ENCODE measurements at regions not wholly inside any gene's neighbourhood (a gene's known extent, or its start where the extent isn't known, plus 50 kb on each side); places are given as distances from the start of the nearest gene placed in this dataset.

GRCh38 chr5:3122985-3123762 is 371.7 kb upstream of the IRX2 start:
- intact Hi-C loops (cut with micrococcal nuclease; ENCODE audit: unreplicated experiment): no loop called here

GRCh38 chr5:3122216-3122615 is 370.7 kb upstream of the IRX2 start:
- Histone ChIP-seq H3F3A (ENCODE audit: insufficient read depth, low read depth) (no peaks in the 10 kb centered on the region), H3K9me3 (ENCODE audit: insufficient read depth, low read depth) (no peaks in the 10 kb centered on the region), H4K20me1 (ENCODE audit: insufficient read depth) (no peaks in the 10 kb centered on the region), H3K4me1 (replicated peaks; ENCODE audit: insufficient read depth) (no peaks in the 10 kb centered on the region), H3K27me3 (ENCODE audit: insufficient read depth, low read depth) (peaks cover 82% of the 10 kb centered on the region), H3K79me2 (ENCODE audit: low read depth) (no peaks in the 10 kb centered on the region), H3K4me2 (no peak overlapping the region), H3K9me2 (ENCODE audit: insufficient read depth) (no peaks in the 10 kb centered on the region), H3K4me3 (no peak overlapping the region), H3K27ac (no peak overlapping the region), H2AFZ (no peak overlapping the region), H3K36me3 (ENCODE audit: low read depth) (no peaks in the 10 kb centered on the region)
- no peak for DNase-seq
- BruUV-seq (replicated peaks): no TSS peak
- TF ChIP-seq EZH2 (IDR thresholded peaks at IDR 0.05; ENCODE audit: low read depth) (no peak), CTCF (conservative IDR thresholded peaks at IDR 0.05) (no peak)
- ChIA-PET CTCF (no interaction called here), POLR2A (ENCODE audit: unreplicated experiment) (no interaction called here)
- intact Hi-C loops (cut with micrococcal nuclease; ENCODE audit: unreplicated experiment): no loop called here

More at GRCh38 chr5:3122985-3123762, 371.7 kb upstream of the IRX2 start:
- Histone ChIP-seq H3K4me2 (no peak overlapping the region), H3F3A (ENCODE audit: insufficient read depth, low read depth) (no peaks in the 10 kb centered on the region), H3K4me1 (replicated peaks; ENCODE audit: insufficient read depth) (no peaks in the 10 kb centered on the region), H2AFZ (no peak overlapping the region), H4K20me1 (ENCODE audit: insufficient read depth) (no peaks in the 10 kb centered on the region), H3K4me3 (no peak overlapping the region), H3K9me2 (ENCODE audit: insufficient read depth) (no peaks in the 10 kb centered on the region), H3K79me2 (ENCODE audit: low read depth) (no peaks in the 10 kb centered on the region), H3K9me3 (ENCODE audit: insufficient read depth, low read depth) (no peaks in the 10 kb centered on the region), H3K36me3 (ENCODE audit: low read depth) (no peaks in the 10 kb centered on the region), H3K27ac (no peak overlapping the region), H3K27me3 (ENCODE audit: insufficient read depth, low read depth) (peaks cover 82% of the 10 kb centered on the region)
- ChIA-PET POLR2A (ENCODE audit: unreplicated experiment) (no interaction called here), CTCF (no interaction called here)
- no peak for DNase-seq
- BruUV-seq (replicated peaks): no TSS peak
- TF ChIP-seq CTCF (conservative IDR thresholded peaks at IDR 0.05) (no peak), EZH2 (IDR thresholded peaks at IDR 0.05; ENCODE audit: low read depth) (no peak)

- Histone ChIP-seq H3K79me2 (ENCODE audit: low read depth) (no peaks in the 10 kb centered on the region), H4K20me1 (ENCODE audit: insufficient read depth) (no peaks in the 10 kb centered on the region), H3K36me3 (ENCODE audit: low read depth) (no peaks in the 10 kb centered on the region), H3K9me3 (ENCODE audit: insufficient read depth, low read depth) (no peaks in the 10 kb centered on the region), H3K9me2 (ENCODE audit: insufficient read depth) (no peaks in the 10 kb centered on the region), H3K4me3 (no peak overlapping the region), H3K27me3 (ENCODE audit: insufficient read depth, low read depth) (peaks cover 83% of the 10 kb centered on the region), H2AFZ (no peak overlapping the region), H3K4me1 (replicated peaks; ENCODE audit: insufficient read depth) (no peaks in the 10 kb centered on the region), H3K27ac (no peak overlapping the region), H3K4me2 (no peak overlapping the region), H3F3A (ENCODE audit: insufficient read depth, low read depth) (no peaks in the 10 kb centered on the region)
- no peak for TF ChIP-seq EZH2 (IDR thresholded peaks at IDR 0.05; ENCODE audit: low read depth)
- no peak for TF ChIP-seq CTCF (conservative IDR thresholded peaks at IDR 0.05)
- DNase-seq: no peak
- ChIA-PET POLR2A (ENCODE audit: unreplicated experiment) (no interaction called here), CTCF (no interaction called here)
- intact Hi-C loops (cut with micrococcal nuclease; ENCODE audit: unreplicated experiment): no loop called here
- no TSS peak for BruUV-seq (replicated peaks)
These were observed 370.3 kb upstream of the IRX2 start for GRCh38 chr5:3121813-3122212.
